Astrocyte of the cerebellum (primary cell): ENCODE measurements at regions not wholly inside any gene's neighbourhood (a gene's known extent, or its start where the extent isn't known, plus 50 kb on each side); places are given as distances from the start of the nearest gene placed in this dataset.

Experiments used
- DNase-seq: peaks from one replicate; pipeline ENCODE4 v3.0.0-alpha.2; 2011; ENCODE audit warnings: low read depth
- H3K4me3 ChIP-seq: 2 replicates; pipeline ENCODE4 v1.5.1; 2011; ENCODE audit warnings: mild to moderate bottlenecking, low read depth, low read length, moderate library complexity
- CTCF ChIP-seq: IDR thresholded peaks from 2 replicates; pipeline ENCODE4 v1.5.1; 2012; ENCODE audit warnings: low read length, low read depth, moderate library complexity, mild to moderate bottlenecking; ENCODE audit errors: missing control alignments
- in situ Hi-C: cut with HindIII; loops from 2 replicates; pipeline ENCODE4 v1.10.0; 2017; ENCODE audit warnings: low sequenced_read_pairs

- in situ Hi-C loops: no loop called here
- no peak for DNase-seq
- TF ChIP-seq CTCF: no peak
- no peak overlapping the region for H3K4me3 ChIP-seq
These were observed 1349.2 kb downstream of the DSC3 start for GRCh38 chr18:29693334-29693733.

- no peak overlapping the region for H3K4me3 ChIP-seq
- no peak for DNase-seq
- in situ Hi-C loops: no loop called here
- TF ChIP-seq CTCF: no peak
These were observed 1361.0 kb downstream of the DSC3 start for GRCh38 chr18:29681578-29681977.

GRCh38 chr18:29664278-29665036 is 1378.1 kb downstream of the DSC3 start:
- DNase-seq: no peak
- TF ChIP-seq CTCF: no peak
- no peak overlapping the region for H3K4me3 ChIP-seq
- in situ Hi-C loops: no loop called here

- TF ChIP-seq CTCF: no peak
- DNase-seq: no peak
- in situ Hi-C loops: no loop called here
- H3K4me3 ChIP-seq: no peak overlapping the region
These were observed 1380.6 kb downstream of the DSC3 start for GRCh38 chr18:29661924-29662323.

DNA sequence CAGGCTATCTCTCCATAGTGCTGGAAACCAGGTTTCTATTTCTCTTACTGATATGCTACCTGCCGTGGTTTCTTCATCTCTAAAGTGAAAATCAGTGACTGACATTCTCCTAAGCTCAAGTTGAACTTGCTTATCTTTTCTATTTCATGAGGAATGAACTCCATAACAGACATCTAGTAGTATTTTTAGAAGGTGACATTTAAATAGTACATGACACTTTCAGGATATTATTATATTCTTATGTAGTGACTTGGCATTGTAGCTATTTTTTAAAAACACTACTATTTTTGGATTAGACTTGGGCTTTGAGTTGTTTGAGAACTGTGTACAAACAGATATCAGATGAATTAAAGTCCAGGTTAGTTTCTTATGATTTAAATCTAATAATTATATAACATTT is 1381.8 kb downstream of the DSC3 start:
- in situ Hi-C loops: no loop called here
- no peak for TF ChIP-seq CTCF
- no peak for DNase-seq
- H3K4me3 ChIP-seq: no peak overlapping the region

DNA sequence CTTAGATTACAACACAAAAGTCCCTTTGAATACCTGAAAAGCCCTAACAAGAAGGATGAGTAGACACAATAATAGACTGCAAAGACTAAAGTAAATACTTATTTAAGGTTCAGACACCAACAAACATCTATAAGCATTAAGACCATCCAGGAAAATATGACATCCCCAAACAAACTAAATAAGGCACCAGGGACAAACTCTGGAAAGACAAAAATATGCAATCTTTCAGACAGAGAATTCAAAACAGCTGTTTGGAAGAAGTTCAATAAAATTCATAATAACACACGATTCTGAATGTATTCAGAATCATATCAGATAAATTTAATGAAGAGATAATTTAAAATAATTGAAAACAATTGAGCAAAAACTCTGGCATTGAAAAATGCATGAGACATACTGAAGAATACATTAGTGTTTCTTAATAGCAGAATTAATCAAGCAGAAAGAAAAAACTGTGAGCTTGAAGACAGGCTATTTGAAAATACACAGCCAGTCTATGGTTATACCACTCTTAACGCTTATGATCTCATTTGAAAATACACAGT is 1388.8 kb downstream of the DSC3 start:
- no peak for DNase-seq
- no peak for TF ChIP-seq CTCF
- in situ Hi-C loops: no loop called here
- no peak overlapping the region for H3K4me3 ChIP-seq
